Astrocyte (in vitro differentiated cells and primary cell): ENCODE measurements at regions not wholly inside any gene's neighbourhood (a gene's known extent, or its start where the extent isn't known, plus 50 kb on each side); places are given as distances from the start of the nearest gene placed in this dataset.

Experiments used
- CTCF ChIP-seq: IDR thresholded peaks from 2 replicates; pipeline ENCODE4 v1.5.1; 2011; ENCODE audit warnings: low read depth, mild to moderate bottlenecking, inconsistent platforms, low read length, moderate library complexity; ENCODE audit not compliant: insufficient read depth
- EZH2 ChIP-seq: IDR thresholded peaks from 2 replicates; pipeline ENCODE4 v1.6.1; 2012; ENCODE audit warnings: mild to moderate bottlenecking, low read length, inconsistent platforms; ENCODE audit not compliant: insufficient read depth

GRCh38 chr22:46056546-46057245 lies 79.7 kb upstream of the WNT7B start:
- TF ChIP-seq CTCF (no peak), EZH2 (no peak)
